ENCODE measurements at regions not wholly inside any gene's neighbourhood (a gene's known extent, or its start where the extent isn't known, plus 50 kb on each side); places are given as distances from the start of the nearest gene placed in this dataset.
"Not testable (repeated sequence)": the region's sequence is repeated elsewhere in the genome, so short reads cannot be mapped to it uniquely, and the experiment has no call there.

GRCh38 chr15:55063970-55064369, 132.8 kb downstream of the RSL24D1 start:
- H3K4me1 Mint-ChIP-seq; H3K4me3 Mint-ChIP-seq; ATAC-seq; DNase-seq; H3K36me3 Mint-ChIP-seq (ENCODE audit: low read depth); H3K27ac Mint-ChIP-seq; H3K27me3 Mint-ChIP-seq: not testable (repeated sequence)
- peaks cover 20% of the 10 kb centered on the region for H3K9me3 Mint-ChIP-seq

GRCh38 chr15:55060836-55061235, 135.9 kb downstream of the RSL24D1 start:
- no peak for DNase-seq
- ATAC-seq: no peak
- Mint-ChIP-seq H3K9me3 (peaks cover 20% of the 10 kb centered on the region), H3K27me3 (no peaks in the 10 kb centered on the region), H3K36me3 (ENCODE audit: low read depth) (no peaks in the 10 kb centered on the region), H3K27ac (no peak overlapping the region), H3K4me3 (no peak overlapping the region), H3K4me1 (no peaks in the 10 kb centered on the region)

- H3K27ac Mint-ChIP-seq: no peak overlapping the region
- ATAC-seq (no peak), DNase-seq (no peak)
- no peaks in the 10 kb centered on the region for H3K36me3 Mint-ChIP-seq (ENCODE audit: low read depth)
- no peaks in the 10 kb centered on the region for H3K27me3 Mint-ChIP-seq
- no peak overlapping the region for H3K4me3 Mint-ChIP-seq
- no peaks in the 10 kb centered on the region for H3K4me1 Mint-ChIP-seq
- H3K9me3 Mint-ChIP-seq: no peaks in the 10 kb centered on the region
Observed at GRCh38 chr15:55056500-55056899, 140.2 kb downstream of the RSL24D1 start.

- no peaks in the 10 kb centered on the region for H3K4me1 Mint-ChIP-seq
- H3K4me3 Mint-ChIP-seq: no peak overlapping the region
- H3K36me3 Mint-ChIP-seq (ENCODE audit: low read depth): no peaks in the 10 kb centered on the region
- peaks cover 4% of the 10 kb centered on the region for H3K27me3 Mint-ChIP-seq
- H3K9me3 Mint-ChIP-seq: no peaks in the 10 kb centered on the region
- ATAC-seq: no peak
- DNase-seq: no peak
- H3K27ac Mint-ChIP-seq: no peak overlapping the region
Observed at GRCh38 chr15:55044162-55044561, 152.6 kb downstream of the RSL24D1 start.

GRCh38 chr15:55037071-55037470, 159.7 kb downstream of the RSL24D1 start:
- Mint-ChIP-seq H3K27ac (no peak overlapping the region), H3K27me3 (peaks cover 2% of the 10 kb centered on the region), H3K9me3 (no peaks in the 10 kb centered on the region), H3K4me1 (no peaks in the 10 kb centered on the region), H3K36me3 (ENCODE audit: low read depth) (no peaks in the 10 kb centered on the region), H3K4me3 (no peak overlapping the region)
- DNase-seq (no peak), ATAC-seq (no peak)

- no peaks in the 10 kb centered on the region for H3K9me3 Mint-ChIP-seq
- peaks cover 2% of the 10 kb centered on the region for H3K27me3 Mint-ChIP-seq
- no peak for DNase-seq
- H3K4me3 Mint-ChIP-seq: no peak overlapping the region
- H3K27ac Mint-ChIP-seq: no peak overlapping the region
- H3K4me1 Mint-ChIP-seq: no peaks in the 10 kb centered on the region
- no peaks in the 10 kb centered on the region for H3K36me3 Mint-ChIP-seq (ENCODE audit: low read depth)
- ATAC-seq: no peak
Observed at GRCh38 chr15:55035749-55036148, 161.0 kb downstream of the RSL24D1 start.

- no peak for DNase-seq
- H3K27ac Mint-ChIP-seq: no peak overlapping the region
- no peak overlapping the region for H3K4me3 Mint-ChIP-seq
- H3K36me3 Mint-ChIP-seq (ENCODE audit: low read depth): no peaks in the 10 kb centered on the region
- no peak for ATAC-seq
- no peaks in the 10 kb centered on the region for H3K4me1 Mint-ChIP-seq
- H3K9me3 Mint-ChIP-seq: no peaks in the 10 kb centered on the region
- peaks cover 2% of the 10 kb centered on the region for H3K27me3 Mint-ChIP-seq
Observed at GRCh38 chr15:55033574-55033973, 163.2 kb downstream of the RSL24D1 start.

- Mint-ChIP-seq H3K4me1 (no peaks in the 10 kb centered on the region), H3K27ac (no peak overlapping the region), H3K36me3 (ENCODE audit: low read depth) (no peaks in the 10 kb centered on the region), H3K4me3 (no peak overlapping the region), H3K27me3 (peaks cover 2% of the 10 kb centered on the region), H3K9me3 (no peaks in the 10 kb centered on the region)
- no peak for ATAC-seq
- no peak for DNase-seq
Observed at GRCh38 chr15:55031727-55032126, 165.0 kb downstream of the RSL24D1 start.

GRCh38 chr15:55026381-55026780, 170.4 kb downstream of the RSL24D1 start:
- Mint-ChIP-seq H3K36me3 (ENCODE audit: low read depth) (no peaks in the 10 kb centered on the region), H3K27ac (no peak overlapping the region)
- no peak for ATAC-seq

GRCh38 chr15:55017635-55018034, 179.1 kb downstream of the RSL24D1 start:
- no peak for DNase-seq
- no peaks in the 10 kb centered on the region for H3K36me3 Mint-ChIP-seq (ENCODE audit: low read depth)
- ATAC-seq: no peak
- no peaks in the 10 kb centered on the region for H3K4me1 Mint-ChIP-seq
- H3K9me3 Mint-ChIP-seq: no peaks in the 10 kb centered on the region
- H3K27ac Mint-ChIP-seq: no peak overlapping the region
- no peak overlapping the region for H3K4me3 Mint-ChIP-seq
- H3K27me3 Mint-ChIP-seq: peaks cover 2% of the 10 kb centered on the region

More at GRCh38 chr15:55026381-55026780, 170.4 kb downstream of the RSL24D1 start:
- no peaks in the 10 kb centered on the region for H3K4me1 Mint-ChIP-seq
- H3K4me3 Mint-ChIP-seq: no peak overlapping the region
- DNase-seq: no peak
- peaks cover 4% of the 10 kb centered on the region for H3K27me3 Mint-ChIP-seq
- H3K9me3 Mint-ChIP-seq: no peaks in the 10 kb centered on the region

GRCh38 chr15:55016225-55016624, 180.5 kb downstream of the RSL24D1 start:
- no peak for DNase-seq
- Mint-ChIP-seq H3K27ac (no peak overlapping the region), H3K9me3 (no peaks in the 10 kb centered on the region), H3K4me3 (no peak overlapping the region), H3K27me3 (peaks cover 2% of the 10 kb centered on the region), H3K36me3 (ENCODE audit: low read depth) (no peaks in the 10 kb centered on the region), H3K4me1 (no peaks in the 10 kb centered on the region)
- ATAC-seq: no peak

GRCh38 chr15:55015093-55015445, 181.7 kb downstream of the RSL24D1 start:
- Mint-ChIP-seq H3K27ac (no peak overlapping the region), H3K4me3 (no peak overlapping the region), H3K36me3 (ENCODE audit: low read depth) (no peaks in the 10 kb centered on the region), H3K27me3 (peaks cover 2% of the 10 kb centered on the region), H3K9me3 (no peaks in the 10 kb centered on the region), H3K4me1 (no peaks in the 10 kb centered on the region)
- no peak for ATAC-seq
- no peak for DNase-seq

- peaks cover 2% of the 10 kb centered on the region for H3K27me3 Mint-ChIP-seq
- DNase-seq: no peak
- H3K4me1 Mint-ChIP-seq: no peaks in the 10 kb centered on the region
- no peak overlapping the region for H3K4me3 Mint-ChIP-seq
- H3K36me3 Mint-ChIP-seq (ENCODE audit: low read depth): no peaks in the 10 kb centered on the region
- no peak for ATAC-seq
- H3K27ac Mint-ChIP-seq: no peak overlapping the region
- H3K9me3 Mint-ChIP-seq: no peaks in the 10 kb centered on the region
Observed at GRCh38 chr15:55014391-55015092, 182.2 kb downstream of the RSL24D1 start.

- no peaks in the 10 kb centered on the region for H3K36me3 Mint-ChIP-seq (ENCODE audit: low read depth)
- ATAC-seq (no peak), DNase-seq (no peak)
- H3K27me3 Mint-ChIP-seq: peaks cover 2% of the 10 kb centered on the region
- no peaks in the 10 kb centered on the region for H3K9me3 Mint-ChIP-seq
- H3K27ac Mint-ChIP-seq: no peak overlapping the region
- no peak overlapping the region for H3K4me3 Mint-ChIP-seq
- H3K4me1 Mint-ChIP-seq: no peaks in the 10 kb centered on the region
Observed at GRCh38 chr15:55008421-55008820, 188.3 kb downstream of the RSL24D1 start.

- Mint-ChIP-seq H3K9me3 (no peaks in the 10 kb centered on the region), H3K4me3 (no peak overlapping the region), H3K36me3 (ENCODE audit: low read depth) (no peaks in the 10 kb centered on the region), H3K4me1 (no peaks in the 10 kb centered on the region), H3K27ac (no peak overlapping the region), H3K27me3 (peaks cover 2% of the 10 kb centered on the region)
- no peak for DNase-seq
- no peak for ATAC-seq
Observed at GRCh38 chr15:55007561-55007960, 189.2 kb downstream of the RSL24D1 start.

- DNase-seq (no peak), ATAC-seq (no peak)
- peaks cover 2% of the 10 kb centered on the region for H3K27me3 Mint-ChIP-seq
- H3K4me3 Mint-ChIP-seq: no peak overlapping the region
- no peaks in the 10 kb centered on the region for H3K36me3 Mint-ChIP-seq (ENCODE audit: low read depth)
- no peaks in the 10 kb centered on the region for H3K4me1 Mint-ChIP-seq
- H3K9me3 Mint-ChIP-seq: no peaks in the 10 kb centered on the region
- H3K27ac Mint-ChIP-seq: no peak overlapping the region
Observed at GRCh38 chr15:55005679-55006078, 191.1 kb downstream of the RSL24D1 start.
